BJ (cell line): ENCODE measurements at regions not wholly inside any gene's neighbourhood (a gene's known extent, or its start where the extent isn't known, plus 50 kb on each side); places are given as distances from the start of the nearest gene placed in this dataset.

ENCODE experiments used
- CTCF ChIA-PET: fragments of 350-600 bp; formaldehyde crosslinking; extraction: SDS; loops from one replicate; lab custom pipeline; 2021; ENCODE audit warnings: antibody characterized with exemption, inconsistent platforms; lab: Yijun Ruan, JAX
- POLR2A ChIA-PET: fragments of 300-600 bp; sonication (Branson Sonifier 250); formaldehyde crosslinking; extraction: SDS; loops from one replicate; lab custom pipeline; 2021; ENCODE audit warnings: antibody characterized with exemption; lab: Charles Lee
- DNase-seq: peaks from one replicate; pipeline ENCODE4 v3.0.0-alpha.2; 2011; ENCODE audit warnings: low read depth
- H3K27me3 ChIP-seq: 2 replicates; pipeline ENCODE4 v1.6.0; 2011; ENCODE audit warnings: low read length; ENCODE audit not compliant: control insufficient read depth, insufficient read depth
- H3K36me3 ChIP-seq: 2 replicates; pipeline ENCODE4 v1.5.1; 2011; ENCODE audit warnings: low read length; ENCODE audit not compliant: control insufficient read depth, insufficient read depth
- H3K4me3 ChIP-seq: 2 replicates; pipeline ENCODE4 v1.5.1; 2011; ENCODE audit warnings: low read depth, mild to moderate bottlenecking, control low read depth, low read length
- CTCF ChIP-seq: IDR thresholded peaks from 2 replicates; pipeline ENCODE4 v1.5.1; 2011; ENCODE audit warnings: low read depth, mild to moderate bottlenecking, control low read depth, inconsistent platforms, low read length, moderate library complexity; ENCODE audit not compliant: insufficient read depth

- Histone ChIP-seq H3K36me3 (no peaks in the 10 kb centered on the region), H3K27me3 (no peaks in the 10 kb centered on the region), H3K4me3 (no peak overlapping the region)
- no peak for DNase-seq
- TF ChIP-seq CTCF = no peak
- POLR2A ChIA-PET = no interaction called here
- CTCF ChIA-PET = no interaction called here
Observed at GRCh38 chr9:600006-600405, 241.5 kb upstream of the DMRT1 start.

- Histone ChIP-seq H3K36me3 (no peaks in the 10 kb centered on the region), H3K27me3 (no peaks in the 10 kb centered on the region; the same call in 1 of the 2 replicates), H3K4me3 (no peak overlapping the region)
- ChIA-PET POLR2A (no interaction called here), CTCF (interaction anchor here (1.2 kb wide), 1 partner anchor 11 kb away, joined by 6 read pairs; no protein-coding TSS in a partner anchor)
- no peak for DNase-seq
- no peak for TF ChIP-seq CTCF
Observed at GRCh38 chr9:602716-603115, 238.8 kb upstream of the DMRT1 start.

- CTCF ChIA-PET = interaction anchor here (1.2 kb wide), 1 partner anchor 11 kb away, joined by 6 read pairs; no protein-coding TSS in a partner anchor
- no peak overlapping the region for H3K4me3 ChIP-seq
- no peak for DNase-seq
- TF ChIP-seq CTCF = no peak
- no peaks in the 10 kb centered on the region; the same call in 1 of the 2 replicates for H3K27me3 ChIP-seq
- POLR2A ChIA-PET = no interaction called here
- H3K36me3 ChIP-seq = no peaks in the 10 kb centered on the region
Observed at GRCh38 chr9:603126-603525, 238.4 kb upstream of the DMRT1 start.

GRCh38 chr9:607417-607816 lies 234.1 kb upstream of the DMRT1 start:
- no peak for TF ChIP-seq CTCF
- POLR2A ChIA-PET = no interaction called here
- Histone ChIP-seq H3K36me3 (no peaks in the 10 kb centered on the region), H3K4me3 (no peak overlapping the region), H3K27me3 (no peaks in the 10 kb centered on the region; the same call in 1 of the 2 replicates)
- DNase-seq = no peak
- CTCF ChIA-PET = no interaction called here

GRCh38 chr9:613771-614347 lies 227.6 kb upstream of the DMRT1 start:
- ChIA-PET POLR2A (no interaction called here), CTCF (interaction anchor here (0.6 to 6.7 kb wide), 19 partner anchors 11 to 341 kb away, joined by 3 to 86 read pairs (median 5); no protein-coding TSS in a partner anchor)
- no peaks in the 10 kb centered on the region; the same call in 1 of the 2 replicates for H3K27me3 ChIP-seq
- H3K36me3 ChIP-seq = no peaks in the 10 kb centered on the region
- peak; percentile 92 for TF ChIP-seq CTCF
- H3K4me3 ChIP-seq = no peak overlapping the region
- peak; percentile 41 for DNase-seq
